Omental fat pad (tissue), 3 donors: ENCODE measurements at regions not wholly inside any gene's neighbourhood (a gene's known extent, or its start where the extent isn't known, plus 50 kb on each side); places are given as distances from the start of the nearest gene placed in this dataset.

Experiments used
- ATAC-seq: fragments of 150-250 bp; one replicate; pipeline ENCODE4 v1.9.1; 2016; ENCODE audit warnings: mild to moderate bottlenecking, moderate library complexity; ENCODE audit not compliant: low FRiP score
- DNase-seq: peaks from one replicate; pipeline ENCODE4 v3.0.0-alpha.2; 2019; ENCODE audit warnings: low spot score
- CTCF ChIP-seq, 3 donors: fragments of 450-650 bp; IDR thresholded peaks; one replicate each; pipeline ENCODE4 v1.5.1; 2016 to 2017; ENCODE audit warnings: antibody characterized with exemption in 3 of 3, mild to moderate bottlenecking in 3 of 3, moderate library complexity in 2 of 3

- TF ChIP-seq CTCF (IDR thresholded peaks at IDR 0.05): no peak
- ATAC-seq (no peak), DNase-seq (no peak)
Observed at GRCh38 chr21:28224191-28224726, 768.4 kb downstream of the LTN1 start.

DNA sequence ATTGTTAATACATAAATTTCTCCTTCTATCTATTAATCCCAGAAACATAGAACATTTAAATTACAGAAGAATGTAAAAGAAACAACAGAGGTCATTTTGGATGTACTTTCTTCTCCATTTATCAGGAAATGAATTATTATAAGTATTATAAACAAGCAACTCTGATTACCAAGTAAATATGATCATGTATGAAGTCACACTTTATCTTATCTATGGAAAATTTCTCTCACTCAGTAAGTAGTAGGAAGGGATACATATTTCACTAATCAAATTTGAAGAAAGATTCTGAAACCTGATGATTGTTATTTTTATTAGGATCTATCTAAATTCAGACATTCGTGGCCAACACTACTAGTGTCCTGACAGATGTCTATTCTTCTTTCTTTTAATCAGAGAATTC lies 770.7 kb downstream of the LTN1 start:
- TF ChIP-seq CTCF (IDR thresholded peaks at IDR 0.05): no peak
- DNase-seq: no peak
- no peak for ATAC-seq

DNA sequence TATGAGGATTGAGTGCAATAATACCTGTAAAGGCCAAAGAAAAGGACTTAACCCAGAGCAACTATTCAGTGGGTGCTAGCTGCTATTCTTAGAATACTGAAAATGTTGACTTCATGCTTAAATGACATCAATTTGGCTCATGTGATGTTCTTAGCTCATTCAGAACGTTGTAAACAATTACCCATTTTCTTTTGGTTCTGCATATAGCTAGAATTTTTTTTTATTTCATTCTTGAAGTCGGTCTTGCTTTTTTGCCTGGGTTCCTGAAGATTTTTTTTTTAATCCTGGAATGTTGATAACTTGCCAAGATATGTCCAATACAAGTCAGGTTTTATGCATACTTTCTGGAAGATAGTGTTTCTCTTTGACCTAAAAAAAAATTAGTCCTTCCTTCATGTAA lies 772.0 kb downstream of the LTN1 start:
- ATAC-seq (no peak), DNase-seq (no peak)
- TF ChIP-seq CTCF (IDR thresholded peaks at IDR 0.05): no peak

- TF ChIP-seq CTCF (IDR thresholded peaks at IDR 0.05): no peak
- no peak for DNase-seq
- ATAC-seq: no peak
Observed at GRCh38 chr21:28216976-28217523, 775.6 kb downstream of the LTN1 start.

DNA sequence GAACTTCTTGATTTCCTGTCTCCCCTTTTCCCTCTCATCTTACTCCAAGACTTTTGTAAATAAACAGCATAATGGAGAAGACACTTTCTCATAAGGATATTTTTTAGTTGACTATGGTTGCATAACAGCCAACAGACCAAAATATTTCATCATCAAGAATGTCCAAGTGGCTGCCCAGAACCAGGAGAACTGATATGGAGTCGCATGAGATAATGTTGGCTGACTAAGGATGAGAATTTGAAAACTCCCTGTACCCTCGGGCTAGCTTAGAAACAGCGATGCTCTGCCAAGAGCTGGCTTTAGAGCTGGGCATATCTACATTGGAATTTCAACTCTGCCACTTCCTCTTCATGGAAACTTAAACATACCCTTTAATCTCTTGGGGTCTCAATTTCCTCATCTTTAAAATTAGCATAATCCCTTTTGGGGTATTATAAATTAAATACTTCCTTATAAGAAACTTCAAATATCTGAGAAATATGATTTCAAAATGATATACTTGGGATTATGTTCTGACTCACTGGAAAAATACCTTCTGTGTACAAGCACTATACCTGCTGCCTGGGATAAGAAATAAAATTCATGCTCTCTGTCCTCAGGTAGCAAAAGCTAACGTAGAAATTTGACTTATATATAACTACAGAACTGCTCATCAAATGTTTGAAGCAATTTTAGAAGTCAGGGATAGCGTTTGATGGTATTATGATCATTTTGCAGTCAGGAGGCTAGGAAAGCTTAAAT lies 777.3 kb downstream of the LTN1 start:
- TF ChIP-seq CTCF (IDR thresholded peaks at IDR 0.05): no peak
- no peak for DNase-seq
- peak; percentile 93 for ATAC-seq

- DNase-seq: no peak
- no peak for ATAC-seq
- TF ChIP-seq CTCF (IDR thresholded peaks at IDR 0.05): no peak
Observed at GRCh38 chr21:28214786-28215185, 777.9 kb downstream of the LTN1 start.

DNA sequence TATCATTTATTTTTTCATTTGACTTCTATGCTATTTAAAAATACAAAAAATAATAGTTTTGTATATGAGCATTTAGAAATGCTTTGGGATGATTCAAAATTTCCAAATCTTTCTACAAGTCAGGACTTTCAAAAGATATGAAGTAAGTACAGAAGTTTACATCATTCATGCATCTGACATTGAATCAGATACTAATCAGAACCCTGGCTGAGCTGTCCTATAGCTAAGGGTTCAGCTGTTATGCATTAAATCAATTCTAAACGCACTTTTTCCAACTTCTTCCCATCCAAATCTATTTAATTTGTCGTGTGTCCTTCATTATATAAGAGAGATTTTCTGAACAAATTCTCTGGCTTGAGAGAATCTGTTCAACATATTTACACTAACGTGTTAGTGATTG lies 779.4 kb downstream of the LTN1 start:
- ATAC-seq (no peak), DNase-seq (no peak)
- TF ChIP-seq CTCF (IDR thresholded peaks at IDR 0.05): no peak
